Breast epithelium (tissue), 3 donors: ENCODE measurements at regions not wholly inside any gene's neighbourhood (a gene's known extent, or its start where the extent isn't known, plus 50 kb on each side); places are given as distances from the start of the nearest gene placed in this dataset.

Experiments
- POLR2A ChIP-seq: fragments of 450-650 bp; IDR thresholded peaks from one replicate; pipeline ENCODE4 v1.6.1; 2016; ENCODE audit warnings: antibody characterized with exemption, mild to moderate bottlenecking, moderate library complexity
- POLR2AphosphoS5 ChIP-seq, 3 donors: sonication (generic); formaldehyde crosslinking; IDR thresholded peaks; one replicate each; pipeline ENCODE4 v1.6.1; 2017; ENCODE audit warnings: antibody characterized with exemption in 3 of 3
- TF ChIP-seq, protein P1 (sequence below), 3 donors: fragments of 450-650 bp; IDR thresholded peaks; one replicate each; pipeline ENCODE4 v1.5.1; 2016 to 2017; ENCODE audit warnings: antibody characterized with exemption in 3 of 3, mild to moderate bottlenecking in 3 of 3, moderate library complexity in 3 of 3

DNA sequence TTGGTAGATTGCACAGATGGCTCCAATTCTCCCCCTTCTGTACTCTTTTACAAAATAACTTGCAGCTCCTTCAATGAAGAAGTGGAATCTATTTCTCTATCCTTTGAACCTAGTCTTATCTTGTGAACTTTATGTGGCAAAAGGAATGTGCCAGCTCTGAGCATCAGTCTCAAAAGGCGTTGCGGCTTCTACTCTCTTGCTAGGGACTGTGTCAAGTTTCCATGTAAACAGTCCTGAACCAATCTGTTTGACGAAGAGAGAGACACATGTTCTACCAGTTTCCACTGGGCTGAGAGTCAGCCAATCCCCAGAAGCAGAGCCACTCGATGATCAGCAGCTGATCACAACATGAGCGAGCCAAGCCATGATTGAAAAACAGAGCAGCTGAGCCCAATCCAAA, 439.7 kb upstream of the SETBP1 start:
- TF ChIP-seq, protein P1, sequence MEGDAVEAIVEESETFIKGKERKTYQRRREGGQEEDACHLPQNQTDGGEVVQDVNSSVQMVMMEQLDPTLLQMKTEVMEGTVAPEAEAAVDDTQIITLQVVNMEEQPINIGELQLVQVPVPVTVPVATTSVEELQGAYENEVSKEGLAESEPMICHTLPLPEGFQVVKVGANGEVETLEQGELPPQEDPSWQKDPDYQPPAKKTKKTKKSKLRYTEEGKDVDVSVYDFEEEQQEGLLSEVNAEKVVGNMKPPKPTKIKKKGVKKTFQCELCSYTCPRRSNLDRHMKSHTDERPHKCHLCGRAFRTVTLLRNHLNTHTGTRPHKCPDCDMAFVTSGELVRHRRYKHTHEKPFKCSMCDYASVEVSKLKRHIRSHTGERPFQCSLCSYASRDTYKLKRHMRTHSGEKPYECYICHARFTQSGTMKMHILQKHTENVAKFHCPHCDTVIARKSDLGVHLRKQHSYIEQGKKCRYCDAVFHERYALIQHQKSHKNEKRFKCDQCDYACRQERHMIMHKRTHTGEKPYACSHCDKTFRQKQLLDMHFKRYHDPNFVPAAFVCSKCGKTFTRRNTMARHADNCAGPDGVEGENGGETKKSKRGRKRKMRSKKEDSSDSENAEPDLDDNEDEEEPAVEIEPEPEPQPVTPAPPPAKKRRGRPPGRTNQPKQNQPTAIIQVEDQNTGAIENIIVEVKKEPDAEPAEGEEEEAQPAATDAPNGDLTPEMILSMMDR (IDR thresholded peaks at IDR 0.05) = no peak
- TF ChIP-seq POLR2AphosphoS5 (IDR thresholded peaks at IDR 0.05) (no peak), POLR2A (no peak)
